Fibroblast of upper back skin (primary cell): ENCODE measurements at regions not wholly inside any gene's neighbourhood (a gene's known extent, or its start where the extent isn't known, plus 50 kb on each side); places are given as distances from the start of the nearest gene placed in this dataset.
"Not testable (repeated sequence)": the region's sequence is repeated elsewhere in the genome, so short reads cannot be mapped to it uniquely, and the experiment has no call there.

Source experiments
- DNase-seq: peaks from one replicate; pipeline ENCODE4 v3.0.0-alpha.2; 2013

DNA sequence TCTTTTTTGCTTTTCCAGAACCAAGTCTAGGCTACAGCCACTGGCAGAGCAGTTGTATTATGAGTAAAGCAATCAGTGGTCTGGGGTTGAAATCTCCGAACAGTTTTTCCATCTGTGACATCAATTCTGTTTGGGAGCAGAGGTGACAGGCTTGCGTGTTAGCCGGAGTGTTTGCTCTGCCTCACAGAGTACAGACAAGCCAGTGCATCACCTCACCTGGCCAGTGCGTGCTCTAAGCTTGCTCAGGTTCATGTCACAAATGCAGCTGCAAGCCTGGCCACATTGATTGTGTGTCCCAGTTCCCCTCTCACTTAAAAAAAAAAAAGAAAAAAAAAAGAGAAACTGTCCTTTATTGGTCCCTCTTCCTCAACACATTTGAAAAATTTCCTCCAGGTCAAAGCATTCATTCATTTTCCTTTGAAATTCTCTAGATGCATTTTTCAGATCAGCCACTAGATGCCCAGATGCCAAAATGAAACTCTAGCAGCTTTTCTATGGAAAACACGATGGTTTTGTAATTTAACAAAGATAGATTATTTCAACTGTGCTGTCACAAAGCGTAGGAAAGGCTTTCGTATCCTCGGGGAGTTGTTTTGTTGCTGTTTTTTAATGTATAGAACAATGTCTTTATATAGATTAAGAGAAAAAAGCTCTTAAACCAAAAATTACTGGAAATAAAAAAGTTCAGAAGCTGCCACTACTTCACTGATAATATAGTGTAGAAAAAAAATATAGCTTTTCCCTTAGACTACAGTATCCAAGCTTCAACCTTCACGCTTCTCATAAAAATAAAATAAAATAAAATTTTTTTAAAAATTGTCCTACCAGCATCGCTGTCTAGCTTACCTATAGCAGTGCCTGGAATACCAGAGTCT, 585.5 kb downstream of the TLE1 start:
- DNase-seq: no peak

DNA sequence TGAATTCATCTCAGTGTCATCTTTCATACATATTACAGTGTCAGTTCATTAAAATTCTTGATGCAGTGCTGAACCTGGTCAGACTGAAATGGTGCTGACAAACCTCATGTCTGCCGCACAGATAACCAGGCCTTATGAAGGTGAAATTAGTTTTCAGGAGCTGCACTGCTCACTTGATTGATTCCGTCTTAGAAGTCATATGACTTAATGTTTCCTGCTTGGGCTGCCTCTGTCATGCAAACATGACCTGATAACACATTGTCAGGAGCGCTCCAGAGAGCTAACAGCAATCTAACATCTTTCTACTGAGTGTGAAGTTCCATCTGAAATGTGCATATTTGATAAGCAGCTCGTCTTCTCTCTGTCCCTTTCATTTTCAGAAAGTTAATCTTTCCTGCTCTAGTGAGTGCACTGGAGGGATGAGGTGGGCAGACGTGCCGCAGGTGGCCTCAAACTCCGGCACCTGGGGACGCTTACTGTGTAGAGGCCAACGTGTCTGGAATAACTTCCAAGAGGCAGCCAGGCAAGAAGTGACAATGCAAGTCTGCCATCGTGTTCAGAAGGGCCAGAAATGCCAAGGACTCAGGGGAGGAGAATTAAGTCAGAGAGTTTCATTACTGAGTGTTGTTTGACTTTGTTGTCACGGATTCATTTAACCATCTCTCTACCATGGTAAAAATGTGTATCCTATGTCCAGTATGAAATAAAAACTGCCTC, 592.1 kb downstream of the TLE1 start:
- DNase-seq: no peak

DNA sequence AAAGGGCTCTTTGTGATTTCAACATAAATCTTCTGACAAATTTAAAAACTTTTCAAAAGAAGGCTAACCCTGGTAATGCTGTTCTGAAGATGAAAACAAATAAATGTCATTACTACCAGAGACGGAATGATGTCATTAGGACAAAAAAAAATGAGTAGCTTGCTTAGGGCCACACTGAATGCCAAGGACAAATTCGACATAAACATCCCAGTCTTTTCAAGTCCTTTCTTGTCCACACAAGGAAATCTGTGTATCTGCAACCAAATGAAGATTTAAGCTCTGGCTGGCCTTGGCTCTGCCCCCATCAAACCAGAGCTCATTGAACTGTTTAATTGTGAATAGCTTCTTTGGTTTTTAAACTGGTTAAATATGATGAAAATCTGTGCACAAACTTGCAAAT, 592.7 kb downstream of the TLE1 start:
- DNase-seq: no peak

DNA sequence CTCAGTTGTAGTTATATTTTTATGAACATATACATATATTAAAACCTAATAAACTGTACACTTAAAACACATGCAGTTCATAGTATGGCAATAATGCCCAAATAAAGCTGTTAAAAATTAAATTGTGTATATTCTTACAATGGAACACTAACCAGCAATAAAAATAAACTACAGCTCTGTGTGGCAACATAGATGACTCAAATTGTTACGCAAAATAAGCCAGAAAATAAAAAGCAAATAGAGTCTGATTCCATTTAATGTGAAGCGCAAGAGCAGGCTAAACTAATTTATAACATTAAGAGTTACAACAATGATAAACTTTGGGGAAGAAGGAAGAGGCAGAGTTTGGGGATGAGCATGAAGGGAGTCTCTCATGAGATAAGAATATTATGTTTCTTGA, 597.3 kb downstream of the TLE1 start:
- no peak for DNase-seq

DNA sequence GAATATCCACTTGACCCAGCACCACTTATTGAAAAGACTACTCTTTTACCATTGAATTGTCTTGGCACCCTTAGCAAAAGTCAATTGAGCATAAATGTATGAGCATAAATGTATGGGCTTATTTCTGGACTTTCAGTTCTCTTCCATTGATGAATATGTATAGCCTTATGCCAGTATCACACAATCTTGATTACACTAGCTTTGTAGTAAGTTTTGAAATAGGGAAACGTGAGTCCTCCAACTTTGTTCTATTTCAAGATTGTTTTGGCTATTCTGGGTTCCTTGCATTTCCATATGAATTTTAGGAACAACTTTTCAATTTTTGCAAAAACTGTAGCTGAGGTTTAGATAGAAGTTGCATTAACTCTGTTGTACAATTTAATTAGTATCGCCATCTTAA, 601.0 kb downstream of the TLE1 start:
- DNase-seq: no peak

DNA sequence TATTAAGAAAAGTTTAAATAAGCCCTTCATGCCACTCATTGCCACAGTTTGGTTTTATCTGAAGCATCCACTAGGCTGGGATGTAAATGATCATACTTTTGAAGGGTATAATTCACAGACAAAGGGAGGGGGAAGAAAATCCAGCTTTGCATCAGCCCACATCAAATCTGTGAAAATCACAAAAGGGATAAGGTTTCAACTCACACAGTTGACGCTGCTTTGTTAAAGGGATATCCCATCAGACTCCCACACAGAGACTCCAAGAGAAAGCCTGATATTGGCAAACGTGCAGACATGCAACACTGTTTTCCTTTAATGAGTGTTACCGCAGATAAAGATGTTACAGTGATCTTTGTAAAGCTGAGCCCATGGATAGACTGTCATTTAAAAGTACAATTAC, 602.9 kb downstream of the TLE1 start:
- DNase-seq: no peak

DNA sequence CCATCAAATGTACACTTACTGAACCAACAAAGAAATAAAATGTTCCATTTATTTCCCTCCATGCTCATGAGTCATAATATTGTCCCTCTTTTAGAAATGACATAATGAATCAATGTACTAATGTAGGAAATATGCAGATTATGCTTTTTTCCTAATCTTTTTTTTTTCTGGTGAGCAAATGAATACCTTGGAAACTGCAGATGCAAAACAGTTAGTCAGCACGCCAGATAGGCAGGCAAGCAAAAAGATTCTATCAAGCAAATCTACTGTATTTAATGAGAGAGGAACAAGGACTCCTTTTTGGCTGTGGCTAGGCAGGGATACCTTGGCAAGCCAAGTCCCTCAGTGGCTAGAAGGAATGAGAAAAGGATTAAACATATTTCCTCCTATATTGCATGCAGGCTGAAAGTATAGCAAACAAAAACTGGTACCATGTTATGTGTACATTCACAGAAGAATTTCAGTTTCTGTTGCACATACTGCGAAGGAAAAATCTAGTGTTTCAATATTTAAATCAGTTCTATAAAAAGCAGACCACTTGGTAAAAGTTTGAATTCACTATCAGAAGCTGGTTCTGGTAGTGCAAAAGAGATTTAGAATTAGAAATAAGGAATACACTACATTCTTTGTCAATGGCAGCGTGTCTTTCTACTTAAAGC, 605.4 kb downstream of the TLE1 start:
- DNase-seq: peak; percentile 69

DNA sequence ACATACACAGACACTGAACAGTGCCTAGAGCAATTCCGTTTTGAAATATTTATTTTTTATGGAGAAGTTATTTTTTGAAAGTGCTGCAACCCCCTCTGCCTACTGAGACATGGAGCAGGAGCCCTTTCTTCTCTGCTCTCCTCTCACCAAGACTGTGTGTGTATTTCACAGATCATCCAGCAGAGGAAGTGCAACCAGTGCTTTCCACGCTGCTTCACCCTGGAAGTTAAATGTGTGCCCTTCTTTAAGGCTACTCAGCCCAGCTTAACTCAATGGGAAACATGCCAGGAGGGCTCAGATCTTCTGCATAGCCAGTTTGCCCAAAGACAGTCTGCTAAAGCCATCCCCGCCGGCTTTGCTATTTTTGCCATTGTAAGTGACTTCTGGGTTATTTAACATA, 606.3 kb downstream of the TLE1 start:
- DNase-seq: peak; percentile 26

DNA sequence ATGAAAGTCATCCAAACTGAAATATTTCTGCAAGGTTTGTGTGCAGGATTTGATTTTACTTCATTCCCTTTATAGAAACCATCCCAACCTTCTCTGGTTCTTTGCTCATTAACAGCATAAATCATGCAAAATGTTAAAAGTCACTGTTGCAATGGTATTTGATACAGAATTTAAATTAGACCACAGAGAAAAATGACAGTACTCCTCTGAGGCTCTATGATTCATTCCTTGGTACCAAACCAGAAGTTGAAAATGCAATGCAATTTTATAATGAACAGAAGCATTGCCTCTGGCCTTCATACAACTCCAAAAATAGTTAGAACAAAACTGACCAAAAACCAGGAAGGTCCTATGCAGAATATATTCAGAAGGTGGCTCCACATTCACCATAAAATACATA, 607.1 kb downstream of the TLE1 start:
- peak; percentile 90 for DNase-seq

DNA sequence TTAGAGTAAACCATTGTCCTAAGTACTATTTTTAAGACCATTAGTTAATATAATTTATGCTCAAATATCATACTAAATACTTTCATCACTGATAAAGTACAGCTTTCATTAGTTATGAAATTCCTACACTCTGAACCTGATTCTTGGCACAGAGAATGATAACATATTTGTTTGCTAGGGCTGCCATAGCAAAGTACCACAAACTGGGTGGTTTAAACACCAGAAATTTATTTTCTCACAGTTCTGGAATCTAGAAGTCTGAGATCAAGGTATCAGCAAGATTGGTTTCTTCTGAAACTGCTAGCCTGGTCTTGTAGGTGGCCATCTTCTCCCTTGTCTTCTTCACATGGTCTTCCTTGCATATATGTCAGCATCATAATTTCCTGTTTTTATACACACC, 608.4 kb downstream of the TLE1 start:
- peak; percentile 10 for DNase-seq

DNA sequence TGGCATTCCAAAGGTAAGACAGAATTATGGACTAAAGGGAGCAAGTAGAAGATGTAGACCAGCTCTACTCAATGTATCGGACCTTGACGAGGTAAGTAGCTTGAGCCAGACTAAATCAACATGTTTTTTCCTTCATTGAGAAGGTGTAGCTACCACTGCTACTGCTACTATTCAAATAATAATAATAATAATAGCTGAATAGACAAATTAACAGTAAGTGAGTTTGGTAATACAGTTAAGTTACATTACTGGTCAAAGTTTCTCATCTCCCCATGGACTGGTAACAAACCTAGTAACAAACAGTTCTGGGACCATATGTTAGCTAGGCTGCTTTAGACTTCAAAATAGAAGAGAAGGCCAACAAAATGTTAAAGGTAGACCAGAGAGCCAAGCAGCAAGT, 609.2 kb downstream of the TLE1 start:
- no peak for DNase-seq

DNA sequence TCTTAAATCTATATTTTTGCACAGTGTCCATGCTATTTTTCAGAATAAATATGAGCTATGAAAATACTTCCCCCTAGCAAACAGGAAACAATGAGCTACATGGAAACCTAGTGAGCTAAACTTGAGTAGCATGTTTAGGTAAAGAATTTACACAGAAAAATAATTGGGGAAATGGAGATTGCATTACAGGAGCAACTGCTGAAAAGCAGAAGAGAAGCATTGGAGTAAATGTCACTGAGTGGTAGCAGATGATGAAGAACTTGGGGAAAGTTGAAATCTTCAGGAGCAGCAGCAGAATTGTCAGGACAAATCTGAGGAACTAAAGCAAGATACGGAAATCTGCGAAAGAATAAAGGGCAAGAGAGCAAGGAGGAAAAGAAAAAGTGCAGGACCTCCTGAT, 610.3 kb downstream of the TLE1 start:
- no peak for DNase-seq

DNA sequence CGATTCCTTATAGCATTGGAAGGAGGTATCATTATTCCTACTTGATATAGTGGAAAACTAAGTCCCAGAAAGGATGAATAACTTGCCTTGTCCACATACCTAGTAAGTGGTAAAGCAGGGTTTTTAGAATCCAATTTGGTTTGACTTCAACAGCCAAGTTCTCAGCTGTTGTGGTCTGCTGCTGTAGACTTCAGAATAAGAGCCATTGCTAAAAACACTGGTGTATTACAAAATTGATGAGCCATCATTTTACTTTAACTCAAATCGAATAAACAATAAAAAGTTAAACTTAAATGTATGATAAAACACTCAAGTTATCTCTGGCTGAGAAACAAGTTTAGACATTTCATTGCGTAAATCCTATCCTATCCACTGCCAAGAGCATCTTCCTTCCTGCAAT, 610.8 kb downstream of the TLE1 start:
- DNase-seq: no peak

DNA sequence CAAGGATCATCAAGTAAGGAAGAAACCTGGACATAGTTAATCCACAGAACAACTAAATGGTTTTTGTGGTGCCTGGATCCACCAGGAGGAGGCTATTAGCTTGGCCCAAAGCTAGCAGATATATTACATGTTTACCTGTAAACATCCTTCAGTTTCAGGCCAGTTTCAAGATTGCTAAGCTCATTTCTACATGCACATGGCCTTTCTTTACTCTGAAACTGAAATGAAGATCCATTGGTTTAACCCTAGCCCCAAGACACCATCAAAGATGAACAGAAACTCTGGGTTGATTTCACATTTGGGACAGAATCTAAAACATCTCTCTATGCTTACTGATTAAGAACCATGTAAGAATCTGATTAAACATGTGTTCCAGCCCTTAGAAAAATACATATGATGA, 611.8 kb downstream of the TLE1 start:
- DNase-seq: no peak

DNA sequence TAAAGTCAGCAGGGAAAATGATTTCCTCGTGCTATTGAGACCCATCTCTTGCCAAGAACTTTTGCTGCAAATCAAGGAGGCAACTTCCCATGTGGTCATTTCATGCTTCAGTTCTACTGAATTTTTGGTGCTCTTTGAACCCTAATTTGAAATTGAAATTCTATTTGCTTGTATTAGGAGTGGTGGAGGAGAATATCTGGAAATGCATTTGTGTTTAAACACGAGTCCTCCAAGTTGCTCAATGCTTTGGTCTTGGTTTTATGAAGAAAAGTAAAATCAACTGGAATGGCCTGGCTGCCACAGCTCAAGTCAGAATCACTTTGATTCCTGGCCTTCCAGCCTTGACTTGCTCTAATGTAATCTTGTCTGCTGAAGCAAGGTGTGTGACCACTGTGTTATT, 613.2 kb downstream of the TLE1 start:
- DNase-seq: no peak

DNA sequence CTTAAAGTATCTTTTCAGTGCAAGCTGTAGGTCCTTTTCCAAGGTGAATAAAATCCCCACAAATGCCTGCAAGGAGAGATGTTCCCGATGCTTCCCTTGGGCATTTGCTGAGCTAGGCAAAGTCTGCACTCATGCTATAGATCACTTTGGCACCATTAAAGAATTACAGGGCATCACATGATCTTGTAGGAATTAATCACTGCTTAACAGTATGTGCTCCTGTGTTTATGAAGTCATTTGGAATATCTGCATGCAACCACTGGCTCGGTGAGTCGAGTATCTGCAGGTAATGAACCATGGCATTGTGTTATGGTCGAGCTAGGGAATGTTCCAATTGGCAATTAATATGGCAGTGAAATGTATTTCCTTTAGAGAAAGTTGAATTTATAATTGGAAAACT, 615.1 kb downstream of the TLE1 start:
- DNase-seq: no peak

DNA sequence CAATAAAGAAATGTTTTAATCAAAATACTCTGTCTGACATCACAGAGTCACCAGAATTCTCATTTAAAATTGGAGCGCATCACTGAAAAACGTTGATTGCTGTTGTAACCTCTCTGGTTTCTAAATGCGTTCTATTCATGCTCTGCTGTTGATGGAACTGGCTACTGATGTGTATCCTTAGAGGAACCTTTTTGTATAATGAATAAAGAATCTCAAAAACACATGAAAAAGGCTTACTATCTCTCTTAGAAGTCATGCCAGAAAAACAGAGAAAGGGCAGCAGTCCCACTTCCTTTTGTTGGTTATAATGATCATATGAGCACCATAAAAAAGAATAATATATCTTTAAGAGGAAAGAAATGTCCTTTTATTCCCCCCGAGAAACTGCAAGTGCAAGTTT, 615.5 kb downstream of the TLE1 start:
- no peak for DNase-seq

DNA sequence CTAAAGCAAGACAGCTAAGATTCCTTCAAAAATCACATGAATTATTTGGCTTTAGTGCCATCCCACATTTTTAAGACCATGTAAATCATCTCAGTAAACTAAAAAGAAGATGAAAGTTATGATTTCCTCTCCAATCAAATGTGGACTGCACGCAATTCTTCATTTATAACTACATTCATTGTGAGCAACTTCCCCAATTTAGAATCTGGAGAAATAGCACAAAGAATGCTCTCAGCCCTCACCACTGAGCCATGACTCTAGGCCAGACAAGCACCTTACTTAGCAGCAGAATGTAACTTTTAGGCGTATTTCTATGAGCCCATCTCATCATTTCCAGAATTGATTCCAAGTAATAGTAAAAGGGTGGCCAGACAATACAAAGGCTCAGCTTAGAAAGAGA, 616.6 kb downstream of the TLE1 start:
- no peak for DNase-seq

DNA sequence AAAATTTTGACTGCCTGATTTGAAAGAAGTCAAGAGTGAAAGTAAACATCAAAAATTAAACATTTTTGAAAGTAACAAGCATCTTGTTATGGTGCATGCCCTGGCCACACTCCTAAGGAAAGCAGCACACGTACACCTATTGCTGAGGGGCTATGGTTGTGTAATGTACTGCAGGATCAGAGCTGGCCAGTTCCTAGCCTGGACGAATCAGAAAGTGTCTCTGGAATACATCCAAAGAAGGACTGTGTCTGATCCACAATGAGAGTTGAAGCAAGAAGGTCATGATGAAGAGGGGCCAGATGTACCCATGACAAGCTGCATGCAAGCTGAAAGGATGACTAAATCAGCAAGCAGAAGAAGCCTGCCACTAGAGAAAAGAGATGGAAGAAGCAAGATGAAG, 618.2 kb downstream of the TLE1 start:
- no peak for DNase-seq

DNA sequence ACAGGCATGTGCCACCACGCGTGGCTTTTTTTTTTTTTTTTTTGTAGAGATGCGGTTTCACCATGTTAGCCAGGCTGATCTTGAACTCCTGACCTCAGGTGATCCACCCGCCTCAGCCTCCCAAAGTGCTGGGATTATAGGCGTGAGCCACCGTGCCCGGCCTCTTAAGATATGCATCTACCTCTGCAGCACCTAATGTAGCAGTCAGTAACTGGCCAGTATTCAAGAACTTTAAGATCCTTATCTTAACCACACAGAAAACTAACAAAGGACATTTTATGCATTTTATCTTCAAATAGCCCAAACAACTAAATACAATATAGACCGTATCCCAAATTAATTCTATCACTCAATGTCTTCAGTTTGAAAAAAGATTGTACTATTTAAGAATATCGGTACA, 618.7 kb downstream of the TLE1 start:
- no peak for DNase-seq

DNA sequence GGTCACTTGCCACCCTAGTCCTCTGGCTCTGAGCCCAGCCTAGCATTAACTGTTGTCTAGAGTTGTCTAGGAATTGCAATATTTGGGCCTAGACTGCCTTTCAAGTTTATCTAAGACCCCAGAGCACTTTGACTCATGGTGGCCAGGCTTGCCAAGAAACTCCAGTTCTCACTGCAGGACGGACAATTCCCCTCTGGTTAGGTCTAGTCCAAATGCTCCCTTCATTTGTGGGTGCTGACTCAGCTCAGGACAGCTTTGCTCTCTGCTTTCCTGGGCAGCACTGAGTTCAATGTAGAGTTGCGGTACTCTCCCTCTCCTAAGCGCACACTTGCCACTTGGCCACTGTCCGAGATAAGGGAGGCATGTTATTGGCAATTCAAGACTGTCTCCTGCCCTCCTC, 619.4 kb downstream of the TLE1 start:
- DNase-seq: peak; percentile 43

DNA sequence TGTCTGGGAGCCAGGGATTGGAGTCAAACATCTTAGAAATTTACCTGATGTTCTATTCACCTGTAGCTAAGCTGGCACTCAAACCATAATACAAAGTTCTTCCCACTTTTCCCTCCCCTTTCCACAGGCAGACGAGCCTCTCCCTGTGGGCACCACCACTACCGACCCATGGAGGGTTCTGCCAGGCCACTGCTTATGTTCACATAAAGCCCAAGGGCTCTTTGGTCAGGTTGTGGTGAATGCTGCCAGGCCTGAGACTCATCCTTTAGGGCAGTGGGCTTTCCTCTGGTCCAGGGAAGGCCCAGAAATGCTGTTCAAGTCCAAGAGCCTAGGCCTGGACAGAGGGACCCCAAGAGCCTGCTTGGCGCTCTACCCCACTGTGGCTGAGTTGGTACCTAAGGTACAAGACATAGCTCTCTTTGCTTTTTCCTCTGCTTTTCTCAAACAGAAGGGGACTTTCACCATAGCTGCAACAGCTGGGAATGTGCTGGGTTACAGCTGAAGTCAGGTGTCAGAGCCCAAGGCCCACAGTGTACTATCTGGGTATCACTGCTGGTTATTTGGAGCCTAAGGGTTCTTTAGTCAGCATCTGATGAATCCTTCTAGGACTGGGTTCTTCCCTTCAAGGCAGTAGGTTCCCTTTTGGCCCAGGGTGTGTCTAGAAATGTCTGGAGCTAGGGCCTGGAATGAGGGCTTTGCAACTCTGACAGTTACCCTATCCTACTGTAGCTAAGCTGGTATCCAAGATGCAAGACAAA, 620.1 kb downstream of the TLE1 start:
- DNase-seq: no peak

DNA sequence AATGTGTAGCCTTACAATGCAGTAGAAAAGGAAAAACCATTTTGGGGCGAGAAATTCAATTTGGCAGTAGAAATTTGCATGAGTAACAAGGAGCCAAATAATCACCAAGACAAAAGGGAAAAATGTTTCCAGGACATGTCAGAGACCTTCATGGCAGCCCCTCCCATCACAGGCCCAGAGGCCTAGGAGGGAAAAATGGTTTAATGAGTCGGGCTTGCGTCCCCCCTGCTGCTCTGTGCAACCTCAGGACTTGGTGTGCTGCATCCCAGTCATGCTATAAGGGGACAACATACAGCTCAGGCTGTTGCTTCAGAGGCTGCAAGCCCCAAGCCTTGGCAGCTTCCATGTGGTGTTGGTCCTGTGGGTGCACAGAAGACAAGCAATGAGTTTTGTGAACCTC, 626.4 kb downstream of the TLE1 start:
- not testable (repeated sequence) for DNase-seq
